ENCODE measurements at regions not wholly inside any gene's neighbourhood (a gene's known extent, or its start where the extent isn't known, plus 50 kb on each side); places are given as distances from the start of the nearest gene placed in this dataset.

DNA sequence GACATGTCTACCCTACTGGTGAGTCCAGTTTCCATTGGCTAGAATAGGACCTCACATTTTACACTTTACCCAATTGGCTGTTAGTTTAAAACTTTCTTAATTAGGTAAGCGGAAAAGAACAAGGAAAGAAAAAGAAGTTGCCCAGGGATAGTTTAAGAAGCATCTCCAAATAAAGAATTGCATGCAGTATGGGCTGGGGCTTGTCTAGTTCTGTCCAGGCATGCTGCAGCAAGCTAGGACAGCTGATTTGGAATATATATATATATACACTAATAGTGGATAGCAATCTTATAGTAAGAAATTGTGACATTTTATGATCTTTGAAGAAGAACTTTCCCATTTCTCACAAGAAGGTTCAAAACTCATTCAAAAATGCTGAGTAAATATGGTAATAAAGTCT is 90.0 kb upstream of the ERBB4 start:
- H3K4me1 ChIP-seq (replicated peaks in 1 of 2; ENCODE audit: control insufficient read depth in 2 of 2, insufficient read depth in 2 of 2, low read length in 2 of 2): no peaks in the 10 kb centered on the region
- no peak for DNase-seq (ENCODE audit: extremely low read depth in 1 of 4, low spot score in 3 of 4)
- 0% methylated on average over 1 of the region's 1 CpG for WGBS (ENCODE audit: insufficient coverage, low coverage, missing lambda C conversion rate)
- H3K9ac ChIP-seq (ENCODE audit: insufficient read depth in 1 of 2, low read depth in 2 of 2, low read length in 2 of 2): no peak overlapping the region
- H3K36me3 ChIP-seq (ENCODE audit: control insufficient read depth, insufficient read depth, low read length): no peaks in the 10 kb centered on the region
- in situ Hi-C loops (cut with MboI): no loop called here
- ChIA-PET POLR2A (no interaction called here), CTCF (ENCODE audit: low intra/inter-chr PET ratio) (interaction anchor here (0.6 kb wide), 1 partner anchor 22 kb away, joined by 3 read pairs; no protein-coding TSS in a partner anchor)
- intact Hi-C loops (cut with micrococcal nuclease): no loop called here
- no peak overlapping the region for H3K4me2 ChIP-seq (ENCODE audit: insufficient read depth, low read length)
- ATAC-seq: no peak
- FAIRE-seq: no peak
- TF ChIP-seq MYBL2 (IDR thresholded peaks at IDR 0.05; ENCODE audit: low read depth) (no peak), MYBL2 (CRISPR knock-in tag; IDR thresholded peaks at IDR 0.05; ENCODE audit: borderline replicate concordance) (no peak), MCM7 (IDR thresholded peaks at IDR 0.05) (no peak), MEIS2 (IDR thresholded peaks at IDR 0.05; ENCODE audit: partially characterized antibody) (no peak), CBX2 (IDR thresholded peaks at IDR 0.05; ENCODE audit: insufficient read depth, low read length, poor library complexity, severe bottlenecking) (no peak), NFRKB (IDR thresholded peaks at IDR 0.05; ENCODE audit: low read depth) (no peak), ZNF79 (CRISPR knock-in tag; IDR thresholded peaks at IDR 0.05; ENCODE audit: low read depth) (no peak), WHSC1 (IDR thresholded peaks at IDR 0.05; ENCODE audit: low read length) (no peak), ATF1 (CRISPR knock-in tag; IDR thresholded peaks at IDR 0.05) (no peak), ATF1 (tag; IDR thresholded peaks at IDR 0.05) (no peak), SIRT6 (IDR thresholded peaks at IDR 0.05; ENCODE audit: low read depth, low read length) (no peak)
- TF ChIP-seq, protein P1, sequence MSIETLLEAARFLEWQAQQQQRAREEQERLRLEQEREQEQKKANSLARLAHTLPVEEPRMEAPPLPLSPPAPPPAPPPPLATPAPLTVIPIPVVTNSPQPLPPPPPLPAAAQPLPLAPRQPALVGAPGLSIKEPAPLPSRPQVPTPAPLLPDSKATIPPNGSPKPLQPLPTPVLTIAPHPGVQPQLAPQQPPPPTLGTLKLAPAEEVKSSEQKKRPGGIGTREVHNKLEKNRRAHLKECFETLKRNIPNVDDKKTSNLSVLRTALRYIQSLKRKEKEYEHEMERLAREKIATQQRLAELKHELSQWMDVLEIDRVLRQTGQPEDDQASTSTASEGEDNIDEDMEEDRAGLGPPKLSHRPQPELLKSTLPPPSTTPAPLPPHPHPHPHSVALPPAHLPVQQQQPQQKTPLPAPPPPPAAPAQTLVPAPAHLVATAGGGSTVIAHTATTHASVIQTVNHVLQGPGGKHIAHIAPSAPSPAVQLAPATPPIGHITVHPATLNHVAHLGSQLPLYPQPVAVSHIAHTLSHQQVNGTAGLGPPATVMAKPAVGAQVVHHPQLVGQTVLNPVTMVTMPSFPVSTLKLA (conservative IDR thresholded peaks at IDR 0.05): no peak
- TF ChIP-seq, protein P2, sequence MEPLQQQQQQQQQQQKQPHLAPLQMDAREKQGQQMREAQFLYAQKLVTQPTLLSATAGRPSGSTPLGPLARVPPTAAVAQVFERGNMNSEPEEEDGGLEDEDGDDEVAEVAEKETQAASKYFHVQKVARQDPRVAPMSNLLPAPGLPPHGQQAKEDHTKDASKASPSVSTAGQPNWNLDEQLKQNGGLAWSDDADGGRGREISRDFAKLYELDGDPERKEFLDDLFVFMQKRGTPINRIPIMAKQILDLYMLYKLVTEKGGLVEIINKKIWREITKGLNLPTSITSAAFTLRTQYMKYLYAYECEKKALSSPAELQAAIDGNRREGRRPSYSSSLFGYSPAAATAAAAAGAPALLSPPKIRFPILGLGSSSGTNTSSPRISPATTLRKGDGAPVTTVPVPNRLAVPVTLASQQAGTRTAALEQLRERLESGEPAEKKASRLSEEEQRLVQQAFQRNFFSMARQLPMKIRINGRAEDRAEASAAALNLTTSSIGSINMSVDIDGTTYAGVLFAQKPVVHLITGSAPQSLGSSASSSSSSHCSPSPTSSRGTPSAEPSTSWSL (CRISPR knock-in tag; IDR thresholded peaks at IDR 0.05; ENCODE audit: borderline replicate concordance): no peak
- H3K79me2 ChIP-seq (ENCODE audit: control insufficient read depth, insufficient read depth, low read length): no peaks in the 10 kb centered on the region
- no peak overlapping the region for H2AFZ ChIP-seq (ENCODE audit: low read depth, low read length)
- H3K9me3 ChIP-seq (replicated peaks; ENCODE audit: control insufficient read depth, insufficient read depth, low read depth, low read length): no peaks in the 10 kb centered on the region
- H3K4me3 ChIP-seq: no peak overlapping the region
- no TSS peak for BruUV-seq (replicated peaks)
- no peaks in the 10 kb centered on the region for H4K20me1 ChIP-seq (replicated peaks; ENCODE audit: control insufficient read depth, insufficient read depth, low read length)
- H3K27me3 ChIP-seq (ENCODE audit: control insufficient read depth in 2 of 2, insufficient read depth in 2 of 2, low read length in 2 of 2): no peaks in the 10 kb centered on the region
- H3K9me1 ChIP-seq (ENCODE audit: control insufficient read depth, insufficient read depth, low read length): no peaks in the 10 kb centered on the region
- no peak overlapping the region for H3K27ac ChIP-seq (ENCODE audit: extremely low read depth, low read depth, low read length)

All from K562 (cell line).